HG02943 (cell line): ENCODE measurements at regions not wholly inside any gene's neighbourhood (a gene's known extent, or its start where the extent isn't known, plus 50 kb on each side); places are given as distances from the start of the nearest gene placed in this dataset.
"Not testable (repeated sequence)": the region's sequence is repeated elsewhere in the genome, so short reads cannot be mapped to it uniquely, and the experiment has no call there.

Source experiments
- ATAC-seq: cut with Tn5 transposase; IDR thresholded peaks from one replicate; pipeline ENCODE4 v1.9.1; 2021; ENCODE audit warnings: mild to moderate bottlenecking, low read depth, moderate library complexity; ENCODE audit not compliant: unreplicated experiment

DNA sequence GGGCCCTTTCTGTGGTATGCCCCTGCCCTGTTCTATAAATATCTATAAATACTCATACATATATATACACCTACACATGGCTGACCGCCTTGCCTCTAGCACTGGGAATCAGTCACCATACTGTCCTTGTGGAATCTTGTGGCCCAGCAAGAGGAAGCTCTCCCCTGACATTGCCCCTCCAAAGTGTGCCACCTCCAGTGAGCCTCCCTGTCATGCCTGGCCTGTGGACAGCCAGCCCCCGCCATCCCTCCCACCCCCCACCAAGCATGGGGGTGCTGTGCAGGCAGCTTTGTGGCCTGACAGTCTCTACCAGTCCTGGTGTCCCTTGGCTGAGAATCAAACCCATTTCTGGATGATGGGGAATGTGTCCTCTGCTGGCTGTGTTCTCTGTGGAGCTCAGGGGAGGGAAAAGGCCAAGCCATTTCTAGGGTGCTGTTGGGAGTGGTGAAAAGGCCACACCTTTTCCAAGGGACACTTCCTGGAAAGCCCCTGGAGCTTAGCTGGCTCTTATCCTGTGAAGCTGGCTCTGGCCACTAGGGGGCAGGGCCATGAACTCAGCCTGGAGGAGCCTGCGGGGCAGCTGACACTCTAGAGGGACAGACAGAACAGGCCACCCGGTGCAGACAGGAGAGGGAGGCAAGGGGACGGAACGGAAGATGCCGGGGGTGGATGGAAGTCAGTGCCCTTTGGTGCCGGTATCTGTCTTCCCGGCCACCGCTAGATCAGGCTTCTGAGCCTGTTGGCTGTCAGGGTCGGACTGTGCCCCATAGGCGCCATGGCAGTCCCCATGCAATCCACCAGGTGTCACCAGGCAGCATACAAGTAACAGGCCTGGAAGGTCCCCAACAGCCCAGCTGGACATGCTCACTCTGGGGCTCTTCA is 167.2 kb downstream of the TBC1D2B start:
- ATAC-seq: not testable (repeated sequence)

DNA sequence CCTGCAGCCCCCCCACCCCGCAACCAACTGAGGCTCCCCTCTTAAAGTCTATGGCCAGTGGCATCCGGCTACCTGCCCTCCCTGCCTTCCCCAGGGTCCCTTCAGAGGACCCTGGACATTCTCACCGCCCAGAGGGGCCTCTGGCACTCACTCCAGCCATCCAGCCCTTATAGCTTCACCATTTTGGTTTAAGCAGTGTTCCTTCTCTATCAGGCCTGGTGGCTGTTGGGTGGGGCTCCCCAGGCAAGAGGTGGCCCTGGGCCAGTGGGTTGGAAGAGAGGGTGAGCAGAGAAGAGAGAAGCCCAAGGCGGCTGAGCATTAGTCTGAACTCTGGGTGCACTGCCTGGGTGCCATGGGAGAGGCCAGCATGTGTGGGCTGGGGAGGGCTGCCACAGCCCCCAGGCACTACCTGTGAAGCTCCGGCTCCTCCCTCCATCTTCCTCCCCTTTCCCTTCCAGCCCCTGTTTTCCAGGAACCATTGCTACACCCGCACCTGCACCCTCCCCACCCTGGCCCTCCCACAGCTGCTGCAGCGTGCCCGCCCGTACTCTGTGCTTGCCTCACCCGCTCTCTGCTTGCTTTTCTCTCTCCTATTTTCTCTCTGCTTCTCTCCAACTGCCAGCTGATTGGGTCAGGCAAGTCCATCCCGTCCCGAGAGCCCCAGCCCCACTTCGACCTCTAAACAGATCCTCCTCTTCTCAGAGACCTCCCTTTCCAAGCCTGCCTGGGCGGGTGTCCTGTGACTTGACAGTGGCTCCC is 168.2 kb downstream of the TBC1D2B start:
- ATAC-seq: no peak

DNA sequence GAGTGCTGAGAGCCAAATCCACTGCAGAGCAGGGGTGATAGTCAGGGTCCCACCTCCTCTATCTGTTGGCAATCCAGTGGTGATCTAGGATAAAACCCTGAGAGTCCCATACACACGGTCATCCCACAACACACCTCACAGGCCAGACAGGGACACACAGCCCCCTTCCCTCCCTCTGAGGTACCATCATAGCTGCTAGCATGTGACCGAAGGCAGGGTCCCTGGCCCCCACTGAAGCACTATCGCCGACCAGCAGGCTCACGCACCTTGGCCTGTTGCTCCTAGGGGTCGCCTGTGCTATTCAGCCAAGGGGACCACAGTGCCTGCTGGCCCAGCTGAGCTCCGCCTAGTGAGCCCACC is 168.8 kb downstream of the TBC1D2B start:
- ATAC-seq: not testable (repeated sequence)

DNA sequence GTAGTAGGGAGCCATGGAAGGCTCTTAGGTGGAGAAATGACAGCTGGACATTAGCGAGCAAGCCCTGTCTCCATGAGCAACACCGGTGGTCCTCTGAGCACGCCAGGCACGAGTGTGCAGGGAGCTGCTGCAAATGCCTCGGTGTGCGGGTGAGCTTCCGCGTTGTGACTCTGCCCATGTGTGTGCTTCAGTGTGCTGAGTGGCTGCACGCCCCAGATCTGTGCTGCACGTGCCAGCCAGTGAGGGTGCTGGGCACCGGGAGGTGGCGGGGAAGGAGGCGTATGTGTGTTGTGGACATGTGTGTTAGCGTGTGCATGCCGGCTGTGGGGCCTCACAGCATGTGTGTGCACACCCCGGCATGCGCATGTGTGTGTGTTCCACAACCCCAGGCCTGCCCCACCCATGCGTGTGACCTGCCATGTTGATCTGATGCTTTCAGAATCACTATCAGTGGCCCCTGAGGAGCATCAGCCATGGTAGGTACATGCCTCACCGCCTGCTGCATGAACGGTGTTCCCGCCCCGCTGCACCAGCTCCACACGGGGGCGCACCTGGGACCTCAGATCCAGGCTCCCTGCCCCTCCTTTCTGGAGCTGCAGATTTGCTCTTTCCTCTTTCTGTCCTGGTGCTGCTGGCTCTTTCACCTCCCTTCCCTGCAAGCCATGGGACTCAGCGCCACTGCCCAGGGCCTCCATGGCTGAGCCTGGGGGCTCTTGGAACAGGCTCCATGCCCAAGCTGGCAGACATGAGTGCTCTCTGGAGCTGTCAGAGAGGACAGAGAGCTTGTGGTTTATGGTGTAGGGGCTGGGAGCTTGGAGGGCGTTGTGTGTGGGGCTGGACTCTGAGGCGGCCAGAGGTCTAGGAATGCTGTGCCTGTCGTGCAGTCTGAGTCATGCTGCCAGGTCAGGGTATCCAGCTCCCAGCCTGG is 169.4 kb downstream of the TBC1D2B start:
- ATAC-seq: no peak

DNA sequence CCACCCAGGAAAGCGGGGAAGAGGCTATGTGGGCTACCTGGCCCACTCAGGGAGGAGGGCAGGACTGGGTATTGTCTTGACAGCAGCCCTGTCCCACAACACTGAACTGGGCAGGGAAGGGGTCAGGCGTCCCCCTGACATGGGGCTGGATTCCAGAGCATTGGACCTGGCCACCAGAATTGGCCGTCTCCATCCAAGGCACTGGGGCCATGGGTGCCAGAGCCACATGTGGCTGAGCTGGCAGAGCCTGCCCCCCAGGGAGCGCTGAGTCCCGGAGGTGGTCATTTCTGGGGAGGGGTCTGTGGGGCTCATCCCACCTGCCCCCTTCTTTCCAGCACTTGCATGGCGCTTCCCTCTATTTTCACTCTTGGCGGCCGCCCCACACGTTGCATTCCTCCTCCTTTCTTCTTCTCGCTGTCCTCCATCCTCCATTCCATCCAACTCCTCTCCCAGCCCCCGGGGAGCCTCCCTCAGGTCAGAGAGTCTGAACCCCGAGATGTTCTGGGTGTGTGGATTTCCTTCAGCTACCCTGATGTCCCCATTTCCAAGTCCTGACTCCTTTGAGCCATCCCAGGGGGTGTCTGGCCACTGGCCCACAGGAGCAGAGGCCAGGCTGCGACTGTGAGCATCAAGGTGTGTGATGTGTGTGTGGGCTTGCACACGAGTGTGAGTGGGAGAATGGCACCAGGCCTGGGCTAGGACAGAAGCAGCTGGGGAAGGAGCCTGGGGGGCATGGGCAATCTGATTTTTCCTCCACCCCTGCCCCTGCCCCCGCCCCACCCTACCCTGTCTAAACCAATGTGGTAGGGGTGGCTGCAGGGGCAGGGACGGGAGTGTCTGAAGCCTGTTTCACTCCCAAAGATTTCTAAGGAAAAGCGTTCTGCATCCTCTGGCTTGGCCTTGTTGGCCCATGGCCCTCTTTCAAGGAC is 171.2 kb downstream of the TBC1D2B start:
- ATAC-seq: not testable (repeated sequence)

GRCh38 chr15:77905301-77905920 is 172.1 kb downstream of the TBC1D2B start:
- ATAC-seq: no peak

- ATAC-seq: no peak
Observed at GRCh38 chr15:77904901-77905300, 172.6 kb downstream of the TBC1D2B start.

GRCh38 chr15:77904436-77904821 is 173.1 kb downstream of the TBC1D2B start:
- ATAC-seq: no peak

DNA sequence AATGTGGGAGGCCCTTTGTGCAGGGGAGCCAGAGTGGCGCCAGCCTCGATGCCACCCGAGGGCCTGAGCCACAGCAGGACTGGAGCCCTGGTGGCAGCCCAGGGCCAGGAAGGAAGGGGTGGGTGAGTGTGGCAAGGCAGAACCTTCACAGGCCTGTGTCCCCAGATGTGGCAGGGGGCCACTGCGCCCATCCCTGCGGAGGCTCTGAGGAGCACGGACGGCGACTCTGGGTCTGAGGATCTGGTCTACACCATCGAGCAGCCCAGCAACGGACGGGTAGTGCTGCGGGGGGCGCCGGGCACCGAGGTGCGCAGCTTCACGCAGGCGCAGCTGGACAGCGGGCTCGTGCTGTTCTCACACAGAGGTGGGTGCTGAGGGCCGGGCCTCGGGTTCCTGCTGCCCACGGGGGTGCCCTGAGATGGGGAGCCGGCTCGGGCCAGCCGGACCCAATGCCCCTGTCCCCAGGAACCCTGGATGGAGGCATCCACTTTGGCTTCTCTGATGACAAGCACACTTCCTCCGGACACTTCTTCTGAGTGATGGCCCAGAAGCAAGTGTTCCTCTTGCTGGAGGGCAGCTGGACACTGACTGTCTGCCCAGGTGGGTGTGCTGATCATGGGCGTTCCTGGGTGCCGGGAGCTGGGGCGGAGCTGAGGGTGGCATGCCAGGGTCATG is 173.6 kb downstream of the TBC1D2B start:
- not testable (repeated sequence) for ATAC-seq

DNA sequence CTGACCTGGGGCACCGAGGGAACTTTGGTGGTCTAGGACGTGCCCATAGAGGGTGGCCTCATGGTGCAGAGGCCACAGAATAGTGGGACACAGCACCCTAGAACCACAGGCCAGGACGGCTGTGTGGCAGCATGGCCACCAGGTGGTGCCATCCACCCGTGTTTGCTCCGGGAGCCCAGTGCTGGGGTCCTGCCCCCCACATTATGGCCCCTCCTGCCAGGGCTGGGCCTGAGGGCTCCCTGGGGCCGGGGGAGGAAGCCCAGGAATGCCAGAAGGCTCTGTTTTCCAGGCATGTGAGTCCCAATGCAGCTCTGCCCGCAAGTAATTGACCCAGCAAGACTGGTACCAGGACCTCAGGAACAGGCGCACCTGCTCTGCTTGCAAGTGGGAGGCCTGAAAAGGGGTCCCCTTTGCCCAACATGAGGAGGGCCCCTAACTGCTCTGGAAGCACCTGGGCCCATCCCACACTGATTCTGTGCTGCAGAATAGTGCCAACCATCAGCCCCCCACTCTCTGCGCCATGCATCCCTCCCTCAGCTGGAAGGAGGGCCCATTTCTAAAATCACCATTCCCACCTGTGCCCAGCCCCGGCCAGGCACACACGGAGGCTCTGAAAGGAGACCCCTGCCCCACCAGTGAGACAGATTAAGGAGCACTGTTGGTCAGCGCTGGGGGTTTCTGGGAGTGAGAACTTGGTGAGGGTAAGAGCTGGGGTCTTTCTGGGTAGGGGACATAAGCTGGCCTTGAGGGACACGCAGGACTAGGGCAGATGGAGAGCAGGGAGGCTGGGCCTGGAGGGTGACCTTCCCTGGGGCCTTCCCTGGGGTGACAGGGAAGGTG is 174.4 kb downstream of the TBC1D2B start:
- ATAC-seq: not testable (repeated sequence)

DNA sequence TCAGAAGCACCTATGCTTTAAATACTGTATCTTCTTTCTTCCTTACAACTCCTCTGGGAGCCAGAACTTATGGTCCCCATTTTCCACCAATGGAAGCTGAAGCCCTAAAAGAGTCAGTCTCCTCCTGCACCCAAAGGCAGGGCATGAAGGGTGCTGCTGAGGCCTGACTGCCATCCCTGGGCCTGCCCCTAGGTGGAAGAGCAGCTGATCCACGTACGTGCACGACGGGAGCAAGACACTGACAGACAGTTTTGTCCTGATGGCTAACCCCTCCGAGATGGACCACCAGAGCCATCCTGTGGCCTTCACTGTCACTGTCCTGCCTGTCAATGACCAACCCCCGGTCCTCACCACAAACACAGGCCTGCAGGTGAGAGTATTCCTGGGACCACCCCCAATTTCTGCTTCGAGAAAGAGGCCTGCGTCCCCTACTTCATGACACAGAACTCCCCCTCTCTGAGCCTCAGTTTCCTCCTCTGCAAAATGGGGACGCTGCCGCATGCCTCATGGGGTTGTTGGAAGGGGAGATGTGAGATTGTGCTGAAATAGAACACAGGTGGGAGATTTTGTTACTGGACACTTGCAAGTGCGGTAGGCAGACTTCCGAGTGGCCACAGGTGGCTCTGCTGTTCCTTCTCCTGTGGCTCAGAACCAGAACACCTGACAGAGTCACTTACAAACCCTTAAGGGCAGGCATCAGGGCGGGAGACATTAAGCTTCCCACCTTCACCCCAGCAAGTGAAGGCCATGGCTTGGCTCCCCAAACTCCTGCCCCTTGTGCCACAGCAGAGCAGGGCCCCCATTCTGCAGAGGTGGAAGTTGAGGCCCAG is 175.4 kb downstream of the TBC1D2B start:
- no peak for ATAC-seq

- ATAC-seq: no peak
Observed at GRCh38 chr15:77901251-77901881, 176.1 kb downstream of the TBC1D2B start.

GRCh38 chr15:77900331-77900963 is 177.1 kb downstream of the TBC1D2B start:
- ATAC-seq: not testable (repeated sequence)

DNA sequence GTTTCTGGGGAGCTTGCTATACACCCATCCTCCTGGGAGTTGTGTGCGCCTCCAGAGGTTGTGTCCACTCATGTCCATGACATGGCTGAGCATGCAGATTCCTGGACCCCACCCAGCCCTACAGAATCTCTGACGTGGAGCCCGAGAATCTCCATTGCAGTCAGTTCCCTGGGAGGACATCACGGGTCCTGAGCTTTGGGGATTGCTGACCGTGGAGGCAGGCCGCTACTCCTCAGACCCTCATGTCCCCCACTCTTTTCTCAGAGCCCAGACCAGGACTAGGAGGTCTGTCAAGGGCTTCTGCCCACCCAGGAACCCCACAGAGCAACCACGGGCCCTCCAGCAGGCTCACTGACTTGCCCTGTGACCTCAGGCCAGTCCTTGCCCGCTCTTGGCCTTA is 177.7 kb downstream of the TBC1D2B start:
- ATAC-seq: not testable (repeated sequence)

GRCh38 chr15:77898811-77899730 is 178.4 kb downstream of the TBC1D2B start:
- no peak for ATAC-seq
